ENCODE measurements at regions not wholly inside any gene's neighbourhood (a gene's known extent, or its start where the extent isn't known, plus 50 kb on each side); places are given as distances from the start of the nearest gene placed in this dataset.
"Not testable (repeated sequence)": the region's sequence is repeated elsewhere in the genome, so short reads cannot be mapped to it uniquely, and the experiment has no call there.

- TF ChIP-seq EP300, CTCF, POLR2A (IDR thresholded peaks at IDR 0.05): not testable (repeated sequence)
These were observed 104.4 kb downstream of the NBPF8 start for GRCh38 chr1:120519196-120519595.

Measured in stomach (tissue), 4 donors.